HCT116 (cell line): ENCODE measurements at regions not wholly inside any gene's neighbourhood (a gene's known extent, or its start where the extent isn't known, plus 50 kb on each side); places are given as distances from the start of the nearest gene placed in this dataset.
"Not testable (repeated sequence)": the region's sequence is repeated elsewhere in the genome, so short reads cannot be mapped to it uniquely, and the experiment has no call there.

Experiments used
- ATAC-seq: fragments of 200-7000 bp; cut with Tn5 transposase; 2 replicates; pipeline ENCODE4 v1.9.1; 2020; ENCODE audit warnings: mild to moderate bottlenecking, moderate library complexity
- BruUV-seq: library from RNA; stranded (reverse); fragments of 400-500 nt; replicated peaks from 2 replicates; lab custom pipeline; 2021; lab: Mats Ljungman, UMichigan
- CTCF ChIA-PET: fragments of 300-600 bp; sonication (Branson Sonifier 250); formaldehyde crosslinking; loops from one replicate; lab custom pipeline; 2021; ENCODE audit warnings: antibody characterized with exemption; lab: Charles Lee
- POLR2A ChIA-PET: fragments of 300-600, 350-600 bp; sonication (Branson Sonifier 250); formaldehyde crosslinking; loops from one replicate; lab custom pipeline; 2021; ENCODE audit warnings: antibody characterized with exemption; lab: Charles Lee
- RAD21 ChIA-PET, 2 experiments: fragments of 300-600 bp; sonication (Branson Sonifier 250); formaldehyde crosslinking; loops; one replicate each; lab custom pipeline; 2023; ENCODE audit warnings: low total read pairs in 2 of 2; ENCODE audit not compliant: uncharacterized antibody in 2 of 2, unreplicated experiment in 2 of 2, low non-redundant PET in 1 of 2; lab: Charles Lee
- DNase-seq: peaks from one replicate; pipeline ENCODE4 v3.0.0-alpha.2; 2010; ENCODE audit warnings: low read depth, low spot score
- H2AFZ ChIP-seq: fragments of 200-600 bp; shearing (Covaris generic), sonication (generic); 2 replicates; pipeline ENCODE4 v1.6.1; 2017; ENCODE audit warnings: low read depth, mixed run types, mixed read lengths, antibody characterized with exemption, low read length; ENCODE audit not compliant: poor library complexity, severe bottlenecking
- H3K27ac ChIP-seq: 2 replicates; pipeline ENCODE4 v1.5.1; 2012; ENCODE audit warnings: low read depth, low read length
- H3K27me3 ChIP-seq: fragments of 200-600 bp; sonication (generic); 2 replicates; pipeline ENCODE4 v1.6.1; 2016; ENCODE audit warnings: mixed run types, low read length, mixed read lengths; ENCODE audit not compliant: insufficient read depth
- H3K36me3 ChIP-seq, 2 experiments: fragments of 200-500 bp in 1 of 2; fragments of 200-600 bp in 1 of 2; sonication (Bioruptor generic) in 1 of 2; sonication (generic) in 1 of 2; 2 replicates each; pipeline versions ENCODE4 v1.5.1 to v1.6.1; 2014 to 2016; ENCODE audit warnings: low read length in 2 of 2, inconsistent platforms in 1 of 2, mixed read lengths in 1 of 2, mixed run types in 1 of 2; ENCODE audit not compliant: insufficient read depth in 2 of 2, control insufficient read depth in 1 of 2
- H3K4me1 ChIP-seq, 2 experiments: fragments of 200-600 bp in 1 of 2; sonication (generic) in 1 of 2; 2 replicates each; pipeline versions ENCODE4 v1.5.1 to v1.6.1; 2012 to 2017; ENCODE audit warnings: low read length in 2 of 2, inconsistent platforms in 1 of 2, mild to moderate bottlenecking in 1 of 2, mixed read lengths in 1 of 2, mixed run types in 1 of 2, moderate library complexity in 1 of 2; ENCODE audit not compliant: insufficient read depth in 2 of 2, control insufficient read depth in 1 of 2
- H3K4me2 ChIP-seq: fragments of 200-600 bp; sonication (generic); 2 replicates; pipeline ENCODE4 v1.6.1; 2017; ENCODE audit warnings: mixed run types, low read length, mixed read lengths
- H3K4me3 ChIP-seq, 2 experiments: fragments of 200-600 bp in 1 of 2; sonication (generic) in 1 of 2; replicated peaks in 1 of 2; 2 replicates each; pipeline ENCODE4 v1.5.1; 2011 to 2016; ENCODE audit warnings: low read length in 2 of 2, control low read depth in 1 of 2, low read depth in 1 of 2, mild to moderate bottlenecking in 1 of 2, mixed read lengths in 1 of 2, mixed run types in 1 of 2
- H3K79me2 ChIP-seq: fragments of 200-600 bp; sonication (generic); 2 replicates; pipeline ENCODE4 v1.6.1; 2017; ENCODE audit warnings: mild to moderate bottlenecking, mixed run types, low read length, moderate library complexity, mixed read lengths; ENCODE audit not compliant: insufficient read depth
- H3K9ac ChIP-seq: fragments of 200-600 bp; sonication (generic); 2 replicates; pipeline ENCODE4 v1.6.1; 2016; ENCODE audit warnings: low read length, mixed read lengths
- H3K9me2 ChIP-seq: fragments of 200-600 bp; sonication (generic), shearing (Covaris generic); 2 replicates; pipeline ENCODE4 v1.6.1; 2017; ENCODE audit warnings: mixed run types, mild to moderate bottlenecking, moderate library complexity; ENCODE audit not compliant: insufficient read depth
- H3K9me3 ChIP-seq, 2 experiments: fragments of 200-500 bp in 1 of 2; fragments of 200-600 bp in 1 of 2; sonication (Bioruptor generic) in 1 of 2; sonication (generic) in 1 of 2; 2 replicates each; pipeline ENCODE4 v1.6.1; 2014 to 2017; ENCODE audit warnings: low read length in 2 of 2, mixed read lengths in 2 of 2, inconsistent platforms in 1 of 2, low read depth in 1 of 2, mild to moderate bottlenecking in 1 of 2, mixed run types in 1 of 2, moderate library complexity in 1 of 2; ENCODE audit not compliant: control insufficient read depth in 1 of 2, insufficient read depth in 1 of 2
- H4K20me1 ChIP-seq: fragments of 200-600 bp; sonication (generic), shearing (Covaris generic); 2 replicates; pipeline ENCODE4 v1.6.1; 2017; ENCODE audit warnings: mixed run types, mild to moderate bottlenecking, moderate library complexity; ENCODE audit not compliant: insufficient read depth
- ATF3 ChIP-seq: IDR thresholded peaks from 2 replicates; pipeline ENCODE4 v1.6.1; 2012
- CBX3 ChIP-seq: IDR thresholded peaks from 2 replicates; pipeline ENCODE4 v1.6.1; 2012; ENCODE audit warnings: low read depth
- ELF1 ChIP-seq: IDR thresholded peaks from 2 replicates; pipeline ENCODE4 v1.6.1; 2012; ENCODE audit warnings: low read depth, borderline replicate concordance
- EZH2 ChIP-seq: fragments of 200-600 bp; sonication (generic); IDR thresholded peaks from 2 replicates; pipeline ENCODE4 v1.6.1; 2017; ENCODE audit warnings: antibody characterized with exemption, mixed run types
- EZH2phosphoT487 ChIP-seq: fragments of 200-600 bp; IDR thresholded peaks from 2 replicates; pipeline ENCODE4 v1.6.1; 2018; ENCODE audit warnings: antibody characterized with exemption, borderline replicate concordance
- JUND ChIP-seq: IDR thresholded peaks from 2 replicates; pipeline ENCODE4 v1.6.1; 2012
- MAX ChIP-seq: IDR thresholded peaks from 2 replicates; pipeline ENCODE4 v1.6.1; 2012
- POLR2A ChIP-seq: IDR thresholded peaks from 2 replicates; pipeline ENCODE4 v1.7.0; 2011; ENCODE audit warnings: borderline replicate concordance; ENCODE audit not compliant: insufficient read depth, insufficient read length; ENCODE audit errors: extremely low read depth
- RAD21 ChIP-seq: IDR thresholded peaks from 2 replicates; pipeline ENCODE4 v1.6.1; 2012; ENCODE audit warnings: low read depth, mild to moderate bottlenecking
- SIN3A ChIP-seq: IDR thresholded peaks from 2 replicates; pipeline ENCODE4 v1.6.1; 2012; ENCODE audit warnings: low read depth
- SP1 ChIP-seq: IDR thresholded peaks from 2 replicates; pipeline ENCODE4 v1.6.1; 2012; ENCODE audit warnings: low read depth
- SRF ChIP-seq: IDR thresholded peaks from 2 replicates; pipeline ENCODE4 v1.6.1; 2012; ENCODE audit warnings: low read depth
- YY1 ChIP-seq: IDR thresholded peaks from 2 replicates; pipeline ENCODE4 v1.6.1; 2011; ENCODE audit warnings: low read length, low read depth, moderate library complexity, mild to moderate bottlenecking; ENCODE audit not compliant: insufficient replicate concordance; ENCODE audit errors: extremely low read depth
- ZBTB33 ChIP-seq: IDR thresholded peaks from 2 replicates; pipeline ENCODE4 v1.6.1; 2011; ENCODE audit warnings: mild to moderate bottlenecking, low read length, moderate library complexity; ENCODE audit not compliant: insufficient replicate concordance; ENCODE audit errors: extremely low read depth
- ZFX ChIP-seq: fragments of 450-650 bp; IDR thresholded peaks from 2 replicates; pipeline ENCODE4 v1.6.1; 2017
- intact Hi-C: fragments of 100-400 bp; cut with micrococcal nuclease; formaldehyde crosslinking; loops from 2 replicates; pipeline ENCODE4 v1.10.0; 2022

DNA sequence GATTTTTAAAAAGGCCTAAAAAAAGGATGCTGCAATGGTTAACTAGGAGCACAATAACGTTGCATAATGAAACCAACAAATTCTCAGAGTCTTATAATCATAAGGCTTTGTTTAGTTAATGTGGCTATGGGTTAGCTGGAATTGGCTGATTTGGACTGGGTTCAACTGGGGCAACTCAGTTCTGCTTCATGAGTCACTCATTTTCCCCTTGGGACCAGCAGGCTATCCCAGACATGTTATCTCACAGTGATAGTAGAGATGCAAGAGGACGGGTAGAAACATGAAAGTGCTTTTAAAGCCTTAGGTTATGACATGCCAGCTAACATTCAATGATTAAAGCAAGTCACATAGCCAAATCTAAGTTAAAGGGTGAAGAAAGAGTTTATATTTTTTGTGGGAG, 189.2 kb upstream of the GK2 start:
- no peaks in the 10 kb centered on the region for H3K36me3 ChIP-seq
- ChIA-PET CTCF (no interaction called here), RAD21 (no interaction called here), POLR2A (no interaction called here)
- H3K9me2 ChIP-seq: no peaks in the 10 kb centered on the region
- H4K20me1 ChIP-seq: no peaks in the 10 kb centered on the region
- no peak overlapping the region for H2AFZ ChIP-seq
- DNase-seq (no peak), ATAC-seq (no peak)
- BruUV-seq: no TSS peak
- no peak for TF ChIP-seq ELF1
- no peak for TF ChIP-seq RAD21
- H3K9ac ChIP-seq: no peak overlapping the region
- H3K4me1 ChIP-seq: no peaks in the 10 kb centered on the region
- H3K27me3 ChIP-seq: 0 out of 2 replicates have a peak, but pooled peaks cover 6% of the 10 kb centered on the region
- H3K9me3 ChIP-seq: no peaks in the 10 kb centered on the region
- no peak overlapping the region for H3K4me3 ChIP-seq
- H3K4me2 ChIP-seq: no peak overlapping the region
- intact Hi-C loops: no loop called here
- H3K79me2 ChIP-seq: no peaks in the 10 kb centered on the region
- H3K27ac ChIP-seq: no peak overlapping the region

DNA sequence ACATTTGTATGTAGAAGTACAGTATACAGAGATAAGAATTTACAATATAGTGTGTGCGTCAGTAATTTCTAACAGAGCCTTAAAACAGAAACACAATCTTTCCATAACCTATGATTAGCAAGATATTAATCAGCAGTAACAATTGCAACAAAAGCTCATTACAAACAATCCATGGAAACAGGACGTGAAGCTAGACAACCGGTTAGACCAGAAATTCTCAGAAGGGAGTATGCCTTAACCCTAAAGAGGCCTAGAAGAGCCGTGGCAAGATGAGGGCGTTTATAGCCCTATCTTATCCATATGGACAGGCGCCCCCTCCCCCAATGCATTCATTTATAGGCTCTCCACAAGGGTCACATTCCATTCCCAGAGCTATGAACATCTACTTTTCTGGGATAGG, 184.2 kb upstream of the GK2 start:
- H3K9me3 ChIP-seq, H3K27ac ChIP-seq, H3K9me2 ChIP-seq, H3K27me3 ChIP-seq, H3K4me1 ChIP-seq, CTCF ChIA-PET, intact Hi-C loops, H3K36me3 ChIP-seq, RAD21 ChIA-PET, H3K9ac ChIP-seq, H4K20me1 ChIP-seq, H2AFZ ChIP-seq, H3K4me2 ChIP-seq, POLR2A ChIA-PET, DNase-seq, H3K79me2 ChIP-seq, BruUV-seq, H3K4me3 ChIP-seq, ATAC-seq: not testable (repeated sequence)

DNA sequence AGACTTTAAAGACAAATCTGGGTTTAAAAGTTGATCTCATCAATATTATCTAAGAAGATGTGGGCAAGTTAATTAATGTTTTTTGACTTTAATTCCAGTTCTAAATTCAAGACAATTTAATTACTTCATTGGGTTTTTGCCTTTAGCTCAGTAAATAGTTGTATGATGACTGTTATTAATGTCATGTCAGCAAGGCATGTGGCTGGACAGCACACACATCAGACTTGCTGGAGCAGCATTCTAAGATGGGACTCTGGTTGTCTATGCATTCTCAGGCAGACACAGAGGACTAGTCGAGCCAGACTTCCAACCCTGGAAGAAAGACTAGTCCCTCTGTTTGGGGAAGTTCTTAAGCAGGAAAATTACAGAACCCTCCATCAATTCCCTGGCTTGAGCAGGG, 180.7 kb upstream of the GK2 start:
- no peak for ATAC-seq
- ChIA-PET POLR2A (no interaction called here), RAD21 (no interaction called here), CTCF (no interaction called here)
- 0 out of 2 replicates have a peak, but pooled peaks cover 13% of the 10 kb centered on the region for H3K27me3 ChIP-seq
- no peak overlapping the region for H3K9ac ChIP-seq
- no peaks in the 10 kb centered on the region for H3K36me3 ChIP-seq
- H2AFZ ChIP-seq: no peak overlapping the region
- no peaks in the 10 kb centered on the region for H3K9me3 ChIP-seq
- no TSS peak for BruUV-seq
- H3K4me2 ChIP-seq: no peak overlapping the region
- no peak overlapping the region for H3K4me3 ChIP-seq
- no peak for DNase-seq
- no peaks in the 10 kb centered on the region for H4K20me1 ChIP-seq
- H3K27ac ChIP-seq: no peak overlapping the region
- H3K9me2 ChIP-seq: no peaks in the 10 kb centered on the region
- H3K4me1 ChIP-seq: no peaks in the 10 kb centered on the region
- intact Hi-C loops: no loop called here
- no peaks in the 10 kb centered on the region for H3K79me2 ChIP-seq
- TF ChIP-seq CBX3 (no peak), ZBTB33 (no peak), POLR2A (no peak), YY1 (no peak), SIN3A (no peak), ZFX (no peak), SRF (no peak), EZH2phosphoT487 (no peak), EZH2 (no peak), MAX (no peak), SP1 (no peak), JUND (no peak), ATF3 (no peak)
